ENCODE measurements at regions not wholly inside any gene's neighbourhood (a gene's known extent, or its start where the extent isn't known, plus 50 kb on each side); places are given as distances from the start of the nearest gene placed in this dataset.

DNA sequence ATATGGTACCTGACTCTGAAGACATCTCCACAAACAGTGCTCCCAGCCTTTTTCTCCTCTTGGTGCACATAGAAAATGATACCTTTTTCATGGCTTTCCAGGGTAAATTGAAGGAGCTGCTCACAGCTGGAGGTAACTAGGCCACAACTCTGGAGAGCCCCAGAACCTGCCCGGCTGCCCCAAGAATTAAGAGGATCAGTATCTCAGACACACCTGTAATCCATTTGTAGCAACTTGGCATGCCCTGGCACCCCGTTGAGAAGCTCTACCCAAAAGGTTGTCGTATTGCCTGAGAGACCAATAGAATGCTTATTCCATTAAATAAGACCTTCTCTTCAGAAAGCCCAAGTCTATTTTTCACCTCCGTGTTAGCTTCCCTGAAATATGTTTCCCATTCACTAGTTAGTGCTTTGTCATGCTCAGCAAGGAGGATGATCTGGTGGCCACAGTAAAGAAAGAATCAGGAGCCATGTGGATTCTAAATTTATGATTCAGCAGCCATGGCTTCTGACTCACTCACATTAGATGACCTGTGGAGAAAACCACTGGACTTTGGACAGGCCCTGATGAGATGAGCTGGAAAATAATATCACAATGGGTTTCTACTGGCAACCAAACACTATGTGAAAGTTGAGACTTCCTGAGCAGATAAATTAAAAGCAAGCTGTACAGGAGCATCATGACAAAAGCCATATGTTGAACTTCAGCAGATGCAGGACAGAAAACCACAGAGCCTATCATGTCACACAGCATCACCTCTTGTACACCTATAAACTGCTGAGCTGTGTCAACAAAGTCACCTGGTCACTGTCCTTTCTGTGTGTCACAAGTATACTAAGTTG is 253.3 kb upstream of the OSR1 start:
- Histone ChIP-seq H3K27me3 (ENCODE audit: control insufficient read depth in 5 of 5, insufficient read depth in 4 of 5, low read length in 5 of 5) (no peaks in the 10 kb centered on the region), H3K36me3 (ENCODE audit: control insufficient read depth in 5 of 5, insufficient read depth in 5 of 5, low read length in 5 of 5) (no peaks in the 10 kb centered on the region), H3K27ac (ENCODE audit: low read depth, low read length) (no peak overlapping the region), H3K4me1 (ENCODE audit: control insufficient read depth in 5 of 5, insufficient read depth in 5 of 5, low read length in 5 of 5) (no peaks in the 10 kb centered on the region), H3K9ac (ENCODE audit: low read length in 5 of 5) (no peak overlapping the region), H3K9me3 (ENCODE audit: control insufficient read depth in 5 of 5, low read length in 5 of 5) (peaks cover 0 to 20% (median 8%) of the 10 kb centered on the region in 5 donors), H3K4me3 (ENCODE audit: low read depth in 1 of 5, low read length in 5 of 5) (no peak overlapping the region)

DNA sequence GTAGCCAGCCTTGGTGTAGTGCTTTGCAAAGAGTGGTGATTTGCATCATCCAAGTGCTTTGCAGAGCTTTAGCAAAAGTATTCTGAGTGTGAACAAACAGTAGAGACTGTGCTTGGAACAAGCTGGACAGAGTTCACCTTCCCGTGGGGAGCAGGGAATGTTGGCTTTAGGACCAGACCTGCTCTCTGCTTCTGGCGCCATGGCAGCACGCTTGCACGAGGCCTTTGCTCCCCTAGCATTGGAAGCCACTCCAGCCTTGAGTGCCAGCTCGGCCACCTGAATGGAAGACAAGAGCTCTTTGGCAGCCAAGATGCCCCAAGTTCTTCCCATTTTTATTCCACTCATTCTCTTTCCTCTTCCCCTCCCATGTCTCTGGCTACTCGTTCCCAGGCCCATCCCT is 250.8 kb upstream of the OSR1 start:
- Histone ChIP-seq H3K4me3 (ENCODE audit: low read depth in 1 of 5, low read length in 5 of 5) (no peak overlapping the region), H3K27me3 (ENCODE audit: control insufficient read depth in 5 of 5, insufficient read depth in 4 of 5, low read length in 5 of 5) (no peaks in the 10 kb centered on the region), H3K9me3 (ENCODE audit: control insufficient read depth in 5 of 5, low read length in 5 of 5) (peaks cover 0 to 9% (median 3%) of the 10 kb centered on the region in 5 donors), H3K36me3 (ENCODE audit: control insufficient read depth in 5 of 5, insufficient read depth in 5 of 5, low read length in 5 of 5) (no peaks in the 10 kb centered on the region), H3K9ac (ENCODE audit: low read length in 5 of 5) (no peak overlapping the region), H3K27ac (ENCODE audit: low read depth, low read length) (no peak overlapping the region), H3K4me1 (ENCODE audit: control insufficient read depth in 5 of 5, insufficient read depth in 5 of 5, low read length in 5 of 5) (no peaks in the 10 kb centered on the region)

DNA sequence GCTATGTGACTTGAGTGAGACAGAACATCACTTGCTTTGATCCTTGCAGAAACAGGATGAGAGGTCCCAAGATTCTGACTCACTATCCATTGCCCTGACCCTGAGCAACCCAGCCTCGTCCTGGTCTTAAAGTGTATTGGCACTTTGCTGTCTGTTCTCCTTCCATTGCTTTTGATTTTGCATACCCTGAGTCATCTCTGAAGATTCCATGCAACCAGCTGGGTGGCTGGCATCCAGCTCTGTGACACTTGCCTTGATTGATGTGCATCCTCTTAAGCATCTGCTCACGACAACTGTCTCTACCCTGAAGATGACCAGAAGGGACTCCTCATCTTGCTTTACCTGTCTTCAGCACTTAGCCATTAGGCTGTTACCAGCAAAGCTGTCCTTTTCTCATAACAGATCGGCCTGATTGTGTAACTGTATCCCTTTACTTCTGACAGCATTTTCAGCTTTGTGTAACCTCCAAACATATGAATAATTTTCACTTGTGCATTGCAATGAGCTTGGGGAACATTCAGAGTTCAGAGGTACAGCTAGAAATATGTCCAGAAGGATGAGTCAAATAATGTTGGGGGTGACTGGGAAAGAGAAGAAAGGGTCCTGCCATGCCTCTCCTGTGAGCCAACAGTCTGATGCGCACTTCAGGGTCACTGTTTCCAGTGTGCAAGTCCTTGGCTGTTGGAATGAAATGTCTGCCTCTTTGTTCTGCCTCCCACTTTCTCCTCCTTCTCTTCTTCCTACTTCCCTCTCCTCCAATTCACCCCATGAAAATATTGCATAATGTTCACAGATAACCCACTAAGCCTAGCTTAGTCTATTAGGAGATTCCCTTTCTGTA is 249.7 kb upstream of the OSR1 start:
- Histone ChIP-seq H3K4me3 (ENCODE audit: low read depth in 1 of 5, low read length in 5 of 5) (no peak overlapping the region), H3K36me3 (ENCODE audit: control insufficient read depth in 5 of 5, insufficient read depth in 5 of 5, low read length in 5 of 5) (no peaks in the 10 kb centered on the region), H3K9ac (ENCODE audit: low read length in 5 of 5) (no peak overlapping the region), H3K27ac (ENCODE audit: low read depth, low read length) (no peak overlapping the region), H3K27me3 (ENCODE audit: control insufficient read depth in 5 of 5, insufficient read depth in 4 of 5, low read length in 5 of 5) (no peaks in the 10 kb centered on the region), H3K9me3 (ENCODE audit: control insufficient read depth in 5 of 5, low read length in 5 of 5) (no peaks in the 10 kb centered on the region), H3K4me1 (ENCODE audit: control insufficient read depth in 5 of 5, insufficient read depth in 5 of 5, low read length in 5 of 5) (no peaks in the 10 kb centered on the region)

DNA sequence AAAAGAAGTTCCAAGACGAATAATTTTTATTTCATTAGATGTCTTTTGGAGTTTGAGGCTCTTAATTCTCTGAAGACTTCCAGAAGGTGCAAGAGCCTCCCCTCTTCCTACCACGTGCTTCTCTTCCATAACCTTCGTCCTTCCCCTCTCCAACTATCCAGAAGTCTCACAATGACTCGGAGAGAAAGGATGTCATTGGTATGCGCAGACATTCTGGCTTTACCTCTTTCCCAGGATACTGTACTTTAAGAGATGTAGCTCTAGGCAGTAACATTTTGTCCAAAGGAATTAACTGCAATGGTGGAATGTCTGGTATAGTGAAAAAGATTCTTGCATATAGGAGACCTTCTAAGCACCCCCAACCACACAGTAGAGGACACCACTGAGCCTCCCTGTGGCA is 249.0 kb upstream of the OSR1 start:
- H3K9ac ChIP-seq (ENCODE audit: low read length in 5 of 5): no peak overlapping the region
- no peaks in the 10 kb centered on the region for H3K9me3 ChIP-seq (ENCODE audit: control insufficient read depth in 5 of 5, low read length in 5 of 5)
- no peaks in the 10 kb centered on the region for H3K4me1 ChIP-seq (ENCODE audit: control insufficient read depth in 5 of 5, insufficient read depth in 5 of 5, low read length in 5 of 5)
- H3K27ac ChIP-seq (ENCODE audit: low read depth, low read length): no peak overlapping the region
- H3K4me3 ChIP-seq (ENCODE audit: low read depth in 1 of 5, low read length in 5 of 5): no peak overlapping the region
- no peaks in the 10 kb centered on the region for H3K27me3 ChIP-seq (ENCODE audit: control insufficient read depth in 5 of 5, insufficient read depth in 4 of 5, low read length in 5 of 5)
- H3K36me3 ChIP-seq (ENCODE audit: control insufficient read depth in 5 of 5, insufficient read depth in 5 of 5, low read length in 5 of 5): no peaks in the 10 kb centered on the region

GRCh38 chr2:19600982-19601381 is 242.6 kb upstream of the OSR1 start:
- Histone ChIP-seq H3K9me3 (ENCODE audit: control insufficient read depth in 5 of 5, low read length in 5 of 5) (no peaks in the 10 kb centered on the region), H3K4me3 (ENCODE audit: low read depth in 1 of 5, low read length in 5 of 5) (no peak overlapping the region), H3K27ac (ENCODE audit: low read depth, low read length) (no peak overlapping the region), H3K4me1 (ENCODE audit: control insufficient read depth in 5 of 5, insufficient read depth in 5 of 5, low read length in 5 of 5) (no peaks in the 10 kb centered on the region), H3K36me3 (ENCODE audit: control insufficient read depth in 5 of 5, insufficient read depth in 5 of 5, low read length in 5 of 5) (no peaks in the 10 kb centered on the region), H3K27me3 (ENCODE audit: control insufficient read depth in 5 of 5, insufficient read depth in 4 of 5, low read length in 5 of 5) (no peaks in the 10 kb centered on the region), H3K9ac (ENCODE audit: low read length in 5 of 5) (no peak overlapping the region)

- Histone ChIP-seq H3K4me3 (ENCODE audit: low read depth in 1 of 5, low read length in 5 of 5) (no peak overlapping the region), H3K36me3 (ENCODE audit: control insufficient read depth in 5 of 5, insufficient read depth in 5 of 5, low read length in 5 of 5) (no peaks in the 10 kb centered on the region), H3K9me3 (ENCODE audit: control insufficient read depth in 5 of 5, low read length in 5 of 5) (no peaks in the 10 kb centered on the region)
Observed at GRCh38 chr2:19600506-19600905, 242.1 kb upstream of the OSR1 start.

GRCh38 chr2:19598971-19599370 is 240.5 kb upstream of the OSR1 start:
- Histone ChIP-seq H3K4me1 (ENCODE audit: control insufficient read depth in 5 of 5, insufficient read depth in 5 of 5, low read length in 5 of 5) (no peaks in the 10 kb centered on the region), H3K36me3 (ENCODE audit: control insufficient read depth in 5 of 5, insufficient read depth in 5 of 5, low read length in 5 of 5) (no peaks in the 10 kb centered on the region), H3K4me3 (ENCODE audit: low read depth in 1 of 5, low read length in 5 of 5) (no peak overlapping the region), H3K9ac (ENCODE audit: low read length in 5 of 5) (no peak overlapping the region), H3K9me3 (ENCODE audit: control insufficient read depth in 5 of 5, low read length in 5 of 5) (no peaks in the 10 kb centered on the region), H3K27me3 (ENCODE audit: control insufficient read depth in 5 of 5, insufficient read depth in 4 of 5, low read length in 5 of 5) (no peaks in the 10 kb centered on the region), H3K27ac (ENCODE audit: low read depth, low read length) (no peak overlapping the region)

More at GRCh38 chr2:19600506-19600905, 242.1 kb upstream of the OSR1 start:
- no peak overlapping the region for H3K9ac ChIP-seq (ENCODE audit: low read length in 5 of 5)
- no peak overlapping the region for H3K27ac ChIP-seq (ENCODE audit: low read depth, low read length)
- no peaks in the 10 kb centered on the region for H3K27me3 ChIP-seq (ENCODE audit: control insufficient read depth in 5 of 5, insufficient read depth in 4 of 5, low read length in 5 of 5)
- no peaks in the 10 kb centered on the region for H3K4me1 ChIP-seq (ENCODE audit: control insufficient read depth in 5 of 5, insufficient read depth in 5 of 5, low read length in 5 of 5)

DNA sequence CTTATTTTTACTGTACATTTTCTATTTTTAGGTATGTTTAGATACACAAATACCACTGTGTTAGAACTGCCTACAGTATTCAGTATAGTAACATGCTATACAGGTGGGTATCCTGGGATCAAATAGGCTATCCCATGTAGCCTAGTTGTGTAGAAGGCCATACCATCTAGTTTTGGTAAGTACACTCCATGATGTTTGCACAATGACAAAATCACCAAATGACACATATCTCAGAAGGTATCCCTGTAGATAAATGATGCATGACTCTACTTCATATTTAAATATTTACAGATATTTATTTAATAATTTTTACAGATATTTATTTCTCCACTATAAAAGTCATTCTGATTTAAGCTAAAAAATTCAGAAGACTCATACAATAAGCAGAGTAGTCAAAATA is 233.8 kb upstream of the OSR1 start:
- H3K4me3 ChIP-seq (ENCODE audit: low read depth in 1 of 5, low read length in 5 of 5): no peak overlapping the region
- H3K4me1 ChIP-seq (ENCODE audit: control insufficient read depth in 5 of 5, insufficient read depth in 5 of 5, low read length in 5 of 5): no peaks in the 10 kb centered on the region
- no peaks in the 10 kb centered on the region for H3K27me3 ChIP-seq (ENCODE audit: control insufficient read depth in 5 of 5, insufficient read depth in 4 of 5, low read length in 5 of 5)
- no peak overlapping the region for H3K9ac ChIP-seq (ENCODE audit: low read length in 5 of 5)
- H3K36me3 ChIP-seq (ENCODE audit: control insufficient read depth in 5 of 5, insufficient read depth in 5 of 5, low read length in 5 of 5): no peaks in the 10 kb centered on the region
- no peaks in the 10 kb centered on the region for H3K9me3 ChIP-seq (ENCODE audit: control insufficient read depth in 5 of 5, low read length in 5 of 5)
- H3K27ac ChIP-seq (ENCODE audit: low read depth, low read length): no peak overlapping the region

GRCh38 chr2:19589791-19590190 is 231.4 kb upstream of the OSR1 start:
- no peaks in the 10 kb centered on the region for H3K4me1 ChIP-seq (ENCODE audit: control insufficient read depth in 5 of 5, insufficient read depth in 5 of 5, low read length in 5 of 5)
- H3K9me3 ChIP-seq (ENCODE audit: control insufficient read depth in 5 of 5, low read length in 5 of 5): no peaks in the 10 kb centered on the region
- no peak overlapping the region for H3K9ac ChIP-seq (ENCODE audit: low read length in 5 of 5)
- no peaks in the 10 kb centered on the region for H3K27me3 ChIP-seq (ENCODE audit: control insufficient read depth in 5 of 5, insufficient read depth in 4 of 5, low read length in 5 of 5)
- H3K4me3 ChIP-seq (ENCODE audit: low read depth in 1 of 5, low read length in 5 of 5): no peak overlapping the region
- no peak overlapping the region for H3K27ac ChIP-seq (ENCODE audit: low read depth, low read length)
- no peaks in the 10 kb centered on the region for H3K36me3 ChIP-seq (ENCODE audit: control insufficient read depth in 5 of 5, insufficient read depth in 5 of 5, low read length in 5 of 5)

GRCh38 chr2:19580830-19581229 is 222.4 kb upstream of the OSR1 start:
- peaks cover 0 to 11% (median 0%) of the 10 kb centered on the region in 5 donors for H3K4me1 ChIP-seq (ENCODE audit: control insufficient read depth in 5 of 5, insufficient read depth in 5 of 5, low read length in 5 of 5)
- no peak overlapping the region for H3K4me3 ChIP-seq (ENCODE audit: low read depth in 1 of 5, low read length in 5 of 5)
- H3K9me3 ChIP-seq (ENCODE audit: control insufficient read depth in 5 of 5, low read length in 5 of 5): no peaks in the 10 kb centered on the region
- H3K36me3 ChIP-seq (ENCODE audit: control insufficient read depth in 5 of 5, insufficient read depth in 5 of 5, low read length in 5 of 5): no peaks in the 10 kb centered on the region
- no peak overlapping the region for H3K27ac ChIP-seq (ENCODE audit: low read depth, low read length)
- H3K27me3 ChIP-seq (ENCODE audit: control insufficient read depth in 5 of 5, insufficient read depth in 4 of 5, low read length in 5 of 5): no peaks in the 10 kb centered on the region
- H3K9ac ChIP-seq (ENCODE audit: low read length in 5 of 5): no peak overlapping the region
